ENCODE measurements at regions not wholly inside any gene's neighbourhood (a gene's known extent, or its start where the extent isn't known, plus 50 kb on each side); places are given as distances from the start of the nearest gene placed in this dataset.
"Not testable (repeated sequence)": the region's sequence is repeated elsewhere in the genome, so short reads cannot be mapped to it uniquely, and the experiment has no call there.

GRCh38 chr20:1827510-1827973 lies 67.7 kb upstream of the SIRPA start:
- DNase-seq (ENCODE audit: low spot score) (no peak), FAIRE-seq (no peak)

- FAIRE-seq (no peak), DNase-seq (ENCODE audit: low spot score) (no peak)
These were observed 69.2 kb upstream of the SIRPA start for GRCh38 chr20:1825938-1826445.

GRCh38 chr20:1825507-1825906 lies 69.7 kb upstream of the SIRPA start:
- DNase-seq (ENCODE audit: low spot score): peak; percentile 36
- no peak for FAIRE-seq

GRCh38 chr20:1824834-1825233 lies 70.4 kb upstream of the SIRPA start:
- FAIRE-seq: no peak

GRCh38 chr20:1824181-1824580 lies 71.0 kb upstream of the SIRPA start:
- DNase-seq (ENCODE audit: low spot score): no peak

More at GRCh38 chr20:1824834-1825233, 70.4 kb upstream of the SIRPA start:
- no peak for DNase-seq (ENCODE audit: low spot score)

GRCh38 chr20:1823450-1823844 lies 71.8 kb upstream of the SIRPA start:
- FAIRE-seq (no peak), DNase-seq (ENCODE audit: low spot score) (no peak)

More at GRCh38 chr20:1824181-1824580, 71.0 kb upstream of the SIRPA start:
- FAIRE-seq: no peak

GRCh38 chr20:1822564-1823449 lies 72.4 kb upstream of the SIRPA start:
- DNase-seq (ENCODE audit: low spot score) (no peak), FAIRE-seq (no peak)

GRCh38 chr20:1820138-1821079 lies 74.8 kb upstream of the SIRPA start:
- peak; percentile 61 for FAIRE-seq
- peak; percentile 65 for DNase-seq (ENCODE audit: low spot score)

GRCh38 chr20:1819311-1820137 lies 75.7 kb upstream of the SIRPA start:
- FAIRE-seq (no peak), DNase-seq (ENCODE audit: low spot score) (no peak)

GRCh38 chr20:1818895-1819294 lies 76.3 kb upstream of the SIRPA start:
- FAIRE-seq (no peak), DNase-seq (ENCODE audit: low spot score) (no peak)

- FAIRE-seq: no peak
- no peak for DNase-seq (ENCODE audit: low spot score)
These were observed 76.9 kb upstream of the SIRPA start for GRCh38 chr20:1818247-1818840.

GRCh38 chr20:1817577-1818211 lies 77.5 kb upstream of the SIRPA start:
- no peak for FAIRE-seq

GRCh38 chr20:1816384-1817381 lies 78.5 kb upstream of the SIRPA start:
- FAIRE-seq (peak; percentile 75), DNase-seq (ENCODE audit: low spot score) (peak; percentile 83)

More at GRCh38 chr20:1817577-1818211, 77.5 kb upstream of the SIRPA start:
- no peak for DNase-seq (ENCODE audit: low spot score)

- no peak for FAIRE-seq
- no peak for DNase-seq (ENCODE audit: low spot score)
These were observed 79.6 kb upstream of the SIRPA start for GRCh38 chr20:1815502-1816085.

GRCh38 chr20:1814861-1815260 lies 80.3 kb upstream of the SIRPA start:
- FAIRE-seq: not testable (repeated sequence)

GRCh38 chr20:1813674-1814635 lies 81.3 kb upstream of the SIRPA start:
- DNase-seq (ENCODE audit: low spot score): no peak
- no peak for FAIRE-seq

More at GRCh38 chr20:1814861-1815260, 80.3 kb upstream of the SIRPA start:
- not testable (repeated sequence) for DNase-seq (ENCODE audit: low spot score)

- DNase-seq (ENCODE audit: low spot score): peak; percentile 93
- peak; percentile 97 for FAIRE-seq
These were observed 82.1 kb upstream of the SIRPA start for GRCh38 chr20:1813101-1813529.

Measured in RCC 7860 (cell line).